ENCODE measurements at regions not wholly inside any gene's neighbourhood (a gene's known extent, or its start where the extent isn't known, plus 50 kb on each side); places are given as distances from the start of the nearest gene placed in this dataset.

DNA sequence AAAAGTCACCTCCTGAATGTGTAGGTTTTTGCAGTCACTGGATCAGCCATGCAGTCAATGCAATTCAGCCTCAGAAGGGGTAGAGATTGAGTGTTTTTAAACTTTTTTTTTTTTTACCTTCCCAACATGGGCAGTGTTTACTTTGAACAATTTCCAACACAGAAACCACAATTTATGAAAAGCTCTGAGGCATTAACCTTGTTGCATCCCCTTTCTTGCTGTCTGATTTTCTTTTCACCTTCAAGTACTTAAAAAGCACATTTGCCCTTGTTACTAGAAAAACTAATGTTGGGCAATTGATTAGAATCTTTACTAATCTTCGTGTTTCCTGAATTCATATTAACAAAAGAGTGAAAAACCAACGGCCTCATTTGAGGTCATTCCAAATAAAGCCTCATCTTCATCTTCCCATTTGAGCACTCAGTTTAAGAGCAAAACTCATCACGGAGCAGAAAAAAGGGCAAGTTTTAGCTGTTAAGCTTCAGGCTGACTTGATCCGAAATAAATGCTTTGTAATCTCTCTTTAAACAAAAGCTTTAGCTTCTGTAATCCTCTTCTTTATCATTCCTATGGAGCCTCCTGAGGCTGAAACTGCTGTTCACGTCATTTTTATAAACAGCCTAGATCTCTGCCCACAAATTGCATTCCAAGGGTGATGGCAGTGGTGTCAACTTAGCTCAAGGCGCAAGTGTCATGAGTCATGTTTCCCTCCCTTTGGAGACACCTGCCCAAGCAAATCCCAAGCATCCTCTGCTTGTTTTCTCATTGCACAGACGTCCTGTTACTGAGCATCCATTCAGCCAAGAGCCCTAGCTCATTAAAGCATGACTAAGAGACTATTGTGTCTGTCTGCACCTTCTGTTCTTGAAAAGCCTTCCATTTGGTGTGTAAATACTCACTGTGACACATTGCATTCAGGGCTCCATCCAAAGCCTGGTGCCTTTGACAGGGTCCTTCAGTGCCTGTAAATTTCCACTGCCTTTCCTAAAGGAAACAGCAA, 107.7 kb downstream of the HNMT start:
- no peak for TF ChIP-seq CTCF (IDR thresholded peaks at IDR 0.05; ENCODE audit: insufficient read depth, low read depth, low read length)
- no peak for TF ChIP-seq EZH2 (IDR thresholded peaks at IDR 0.05; ENCODE audit: insufficient read depth, low read length)
